ENCODE measurements at regions not wholly inside any gene's neighbourhood (a gene's known extent, or its start where the extent isn't known, plus 50 kb on each side); places are given as distances from the start of the nearest gene placed in this dataset.

GRCh38 chr18:55166260-55166598 lies 207.0 kb upstream of the CCDC68 start:
- no peak for DNase-seq

- DNase-seq = no peak
These were observed 204.3 kb upstream of the CCDC68 start for GRCh38 chr18:55163550-55163949.

GRCh38 chr18:55161916-55162315 lies 202.7 kb upstream of the CCDC68 start:
- DNase-seq = no peak

GRCh38 chr18:55159027-55159426 lies 199.8 kb upstream of the CCDC68 start:
- DNase-seq = no peak

GRCh38 chr18:55158570-55158969 lies 199.3 kb upstream of the CCDC68 start:
- DNase-seq = no peak

GRCh38 chr18:55153346-55153745 lies 194.1 kb upstream of the CCDC68 start:
- no peak for DNase-seq

- DNase-seq = no peak
These were observed 193.5 kb upstream of the CCDC68 start for GRCh38 chr18:55152801-55153200.

GRCh38 chr18:55149994-55150393 lies 190.7 kb upstream of the CCDC68 start:
- no peak for DNase-seq

GRCh38 chr18:55147791-55148190 lies 188.5 kb upstream of the CCDC68 start:
- no peak for DNase-seq

GRCh38 chr18:55144193-55144930 lies 185.1 kb upstream of the CCDC68 start:
- DNase-seq = no peak

- DNase-seq = no peak
These were observed 183.1 kb upstream of the CCDC68 start for GRCh38 chr18:55142410-55142809.

GRCh38 chr18:55141318-55141717 lies 182.1 kb upstream of the CCDC68 start:
- no peak for DNase-seq

GRCh38 chr18:55139836-55140235 lies 180.6 kb upstream of the CCDC68 start:
- DNase-seq = no peak

GRCh38 chr18:55139307-55139706 lies 180.0 kb upstream of the CCDC68 start:
- no peak for DNase-seq

GRCh38 chr18:55138401-55138800 lies 179.1 kb upstream of the CCDC68 start:
- DNase-seq = no peak

- no peak for DNase-seq
These were observed 178.3 kb upstream of the CCDC68 start for GRCh38 chr18:55137602-55138001.

GRCh38 chr18:55136864-55137263 lies 177.6 kb upstream of the CCDC68 start:
- DNase-seq = no peak

- no peak for DNase-seq
These were observed 177.0 kb upstream of the CCDC68 start for GRCh38 chr18:55136258-55136657.

GRCh38 chr18:55133378-55133777 lies 174.1 kb upstream of the CCDC68 start:
- DNase-seq = no peak

GRCh38 chr18:55128437-55128836 lies 169.2 kb upstream of the CCDC68 start:
- no peak for DNase-seq

GRCh38 chr18:55124078-55124763 lies 165.0 kb upstream of the CCDC68 start:
- no peak for DNase-seq

- no peak for DNase-seq
These were observed 164.1 kb upstream of the CCDC68 start for GRCh38 chr18:55123361-55123760.

- no peak for DNase-seq
These were observed 162.3 kb upstream of the CCDC68 start for GRCh38 chr18:55121397-55122170.

- DNase-seq = no peak
These were observed 161.6 kb upstream of the CCDC68 start for GRCh38 chr18:55120896-55121295.
